SH-SY5Y (cell line): ENCODE measurements at regions not wholly inside any gene's neighbourhood (a gene's known extent, or its start where the extent isn't known, plus 50 kb on each side); places are given as distances from the start of the nearest gene placed in this dataset.

ENCODE experiments used
- GATA2 ChIP-seq: IDR thresholded peaks from 2 replicates; pipeline ENCODE4 v1.6.1; 2011; ENCODE audit warnings: mild to moderate bottlenecking, low read depth, low read length
- GATA3 ChIP-seq: IDR thresholded peaks from 2 replicates; pipeline ENCODE4 v1.6.1; 2011; ENCODE audit warnings: low read depth, mild to moderate bottlenecking, low read length, moderate library complexity

- TF ChIP-seq GATA3 (no peak), GATA2 (no peak)
Observed at GRCh38 chr18:78368726-78369125, 610.9 kb upstream of the SALL3 start.
